Mesothelial cell of epicardium (in vitro differentiated cells): ENCODE measurements at regions not wholly inside any gene's neighbourhood (a gene's known extent, or its start where the extent isn't known, plus 50 kb on each side); places are given as distances from the start of the nearest gene placed in this dataset.

ENCODE experiments used
- DNase-seq, 2 experiments: peaks; one replicate each; pipeline ENCODE4 v3.0.0; 2021; ENCODE audit warnings: low spot score in 2 of 2; ENCODE audit not compliant: unreplicated experiment in 2 of 2
- H3K27ac Mint-ChIP-seq: 2 replicates; pipeline ENCODE4 v1.8.0; 2021; ENCODE audit warnings: mixed read lengths
- H3K27me3 Mint-ChIP-seq: 2 replicates; pipeline ENCODE4 v1.8.0; 2021; ENCODE audit warnings: low read depth, mixed read lengths
- H3K36me3 Mint-ChIP-seq: 2 replicates; pipeline ENCODE4 v1.8.0; 2021; ENCODE audit warnings: mixed read lengths
- H3K4me1 Mint-ChIP-seq: 2 replicates; pipeline ENCODE4 v1.8.0; 2021; ENCODE audit warnings: mixed read lengths
- H3K4me3 Mint-ChIP-seq: 2 replicates; pipeline ENCODE4 v1.8.0; 2021; ENCODE audit warnings: mild to moderate bottlenecking, moderate library complexity, mixed read lengths
- H3K9me3 Mint-ChIP-seq: 2 replicates; pipeline ENCODE4 v1.8.0; 2021; ENCODE audit warnings: mixed read lengths
- TF ChIP-seq, protein P1 (sequence below): fragments of 200-600 bp; sonication (generic); IDR thresholded peaks from one replicate; pipeline ENCODE4 v1.5.0; 2021; ENCODE audit warnings: antibody characterized with exemption; ENCODE audit not compliant: unreplicated experiment

DNA sequence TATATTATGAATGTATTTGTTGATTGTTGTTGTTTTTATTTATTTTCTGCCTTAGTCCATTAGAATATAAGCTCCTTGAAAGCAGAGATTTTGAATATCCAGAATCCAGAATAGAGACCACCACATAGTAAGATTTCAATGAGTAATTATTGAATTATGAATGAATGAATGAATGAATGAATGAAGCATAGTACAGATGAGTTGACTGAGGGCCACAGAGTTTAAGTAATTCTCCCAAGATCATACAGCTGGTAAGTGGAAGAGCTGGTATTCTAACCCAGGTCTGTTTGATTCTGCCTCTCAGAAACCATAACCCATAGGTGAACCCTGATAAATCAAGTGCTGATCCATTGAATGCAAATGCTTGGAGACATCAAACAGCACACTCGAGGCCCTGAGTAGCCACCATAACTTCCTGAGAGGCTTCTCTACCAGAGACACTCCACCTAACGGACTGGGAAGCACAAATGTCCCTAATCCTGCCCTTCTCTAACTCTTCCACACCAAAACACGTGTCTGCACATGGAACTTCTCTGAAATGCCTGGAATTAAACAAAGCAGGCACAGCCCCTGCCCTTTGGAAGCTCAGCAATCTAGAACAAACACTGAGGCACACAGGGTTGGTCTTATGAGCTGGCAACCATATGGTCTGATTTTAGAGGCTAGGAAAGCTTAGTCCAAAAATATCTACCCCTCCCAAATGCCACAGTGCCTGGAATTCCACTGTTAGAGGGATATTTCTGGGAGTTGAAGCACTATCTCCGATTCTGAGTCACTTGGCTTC lies 190.1 kb downstream of the FOXO1 start:
- TF ChIP-seq, protein P1, sequence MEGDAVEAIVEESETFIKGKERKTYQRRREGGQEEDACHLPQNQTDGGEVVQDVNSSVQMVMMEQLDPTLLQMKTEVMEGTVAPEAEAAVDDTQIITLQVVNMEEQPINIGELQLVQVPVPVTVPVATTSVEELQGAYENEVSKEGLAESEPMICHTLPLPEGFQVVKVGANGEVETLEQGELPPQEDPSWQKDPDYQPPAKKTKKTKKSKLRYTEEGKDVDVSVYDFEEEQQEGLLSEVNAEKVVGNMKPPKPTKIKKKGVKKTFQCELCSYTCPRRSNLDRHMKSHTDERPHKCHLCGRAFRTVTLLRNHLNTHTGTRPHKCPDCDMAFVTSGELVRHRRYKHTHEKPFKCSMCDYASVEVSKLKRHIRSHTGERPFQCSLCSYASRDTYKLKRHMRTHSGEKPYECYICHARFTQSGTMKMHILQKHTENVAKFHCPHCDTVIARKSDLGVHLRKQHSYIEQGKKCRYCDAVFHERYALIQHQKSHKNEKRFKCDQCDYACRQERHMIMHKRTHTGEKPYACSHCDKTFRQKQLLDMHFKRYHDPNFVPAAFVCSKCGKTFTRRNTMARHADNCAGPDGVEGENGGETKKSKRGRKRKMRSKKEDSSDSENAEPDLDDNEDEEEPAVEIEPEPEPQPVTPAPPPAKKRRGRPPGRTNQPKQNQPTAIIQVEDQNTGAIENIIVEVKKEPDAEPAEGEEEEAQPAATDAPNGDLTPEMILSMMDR, result no peak
- no peak for DNase-seq
- H3K36me3 Mint-ChIP-seq, result no peaks in the 10 kb centered on the region
- no peaks in the 10 kb centered on the region for H3K27me3 Mint-ChIP-seq
- peaks cover 22% of the 10 kb centered on the region for H3K4me1 Mint-ChIP-seq
- no peak overlapping the region for H3K27ac Mint-ChIP-seq
- peaks cover 4% of the 10 kb centered on the region for H3K9me3 Mint-ChIP-seq
- H3K4me3 Mint-ChIP-seq, result no peak overlapping the region

DNA sequence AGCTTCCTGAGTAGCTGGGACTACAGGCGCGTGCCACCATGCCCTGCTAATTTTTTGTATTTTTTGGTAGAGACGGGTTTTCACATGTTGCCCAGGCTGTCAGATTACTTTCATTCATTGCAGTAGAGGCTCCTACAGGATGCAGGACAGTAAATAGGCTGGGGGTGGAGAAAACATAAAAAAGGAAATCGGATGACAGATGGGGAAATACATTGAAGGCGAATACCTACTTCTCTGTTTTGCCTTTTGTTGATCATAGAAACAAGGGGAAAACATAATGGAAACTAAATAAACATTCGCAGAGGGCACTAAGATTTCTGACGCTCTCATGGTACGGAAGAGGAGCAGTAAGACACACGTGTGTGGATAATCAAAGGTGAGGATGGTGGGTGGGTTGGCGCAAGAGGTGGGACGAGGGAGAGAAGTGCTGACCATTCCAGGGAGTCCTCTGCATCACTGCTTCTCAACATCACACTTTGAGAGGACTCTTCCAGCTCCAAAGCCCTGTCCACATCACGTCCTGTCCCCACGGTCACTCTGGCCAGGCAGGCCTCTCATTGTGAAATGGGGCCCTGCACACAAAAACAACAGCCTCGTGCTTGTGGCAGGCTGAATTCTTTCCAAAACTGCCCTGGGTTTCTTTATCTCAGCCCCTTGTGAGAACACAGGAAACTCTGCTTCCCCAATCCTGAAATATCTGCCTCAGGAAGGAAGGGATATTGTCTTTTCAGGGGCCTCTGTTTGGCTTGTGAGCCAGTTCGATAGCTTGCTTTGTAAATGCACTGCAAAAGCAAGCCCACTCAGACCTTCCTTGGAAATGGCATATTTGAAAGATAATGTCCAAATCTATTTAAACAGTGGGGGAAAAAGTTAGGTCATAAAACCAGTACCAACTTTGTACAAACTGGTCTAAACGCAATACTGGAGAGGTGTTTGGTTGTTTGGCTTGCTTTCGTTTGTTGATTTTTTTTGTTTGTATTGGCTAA lies 188.5 kb downstream of the FOXO1 start:
- no peaks in the 10 kb centered on the region for H3K27me3 Mint-ChIP-seq
- no peak overlapping the region for H3K4me3 Mint-ChIP-seq
- TF ChIP-seq, protein P1, result no peak
- H3K27ac Mint-ChIP-seq, result peak overlapping the region; percentile 57
- DNase-seq, result no peak
- no peaks in the 10 kb centered on the region for H3K36me3 Mint-ChIP-seq
- H3K9me3 Mint-ChIP-seq, result peaks cover 3% of the 10 kb centered on the region
- peaks cover 22% of the 10 kb centered on the region for H3K4me1 Mint-ChIP-seq

DNA sequence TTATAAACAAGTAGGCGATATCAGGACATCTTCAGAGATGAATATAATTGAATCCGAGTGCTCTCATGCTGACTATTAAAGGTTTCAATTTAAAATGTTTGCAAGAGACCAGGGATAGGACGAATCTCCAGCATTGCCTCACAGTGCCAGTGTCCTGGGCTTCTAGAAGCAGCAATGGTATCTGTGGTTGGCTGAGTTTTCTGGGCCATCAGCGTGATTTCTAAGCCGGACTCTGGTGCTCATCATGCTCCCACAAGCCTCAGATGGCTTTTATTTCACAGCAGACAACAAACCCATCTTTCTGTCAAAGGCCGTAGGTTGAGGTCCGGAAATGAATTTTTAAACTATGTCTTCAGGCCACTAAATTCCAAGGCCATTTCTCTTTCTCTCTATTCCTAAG lies 187.7 kb downstream of the FOXO1 start:
- TF ChIP-seq, protein P1, result no peak
- Mint-ChIP-seq H3K27ac (no peak overlapping the region), H3K36me3 (no peaks in the 10 kb centered on the region), H3K27me3 (no peaks in the 10 kb centered on the region), H3K4me1 (peaks cover 22% of the 10 kb centered on the region), H3K4me3 (no peak overlapping the region), H3K9me3 (peaks cover 3% of the 10 kb centered on the region)
- no peak for DNase-seq

DNA sequence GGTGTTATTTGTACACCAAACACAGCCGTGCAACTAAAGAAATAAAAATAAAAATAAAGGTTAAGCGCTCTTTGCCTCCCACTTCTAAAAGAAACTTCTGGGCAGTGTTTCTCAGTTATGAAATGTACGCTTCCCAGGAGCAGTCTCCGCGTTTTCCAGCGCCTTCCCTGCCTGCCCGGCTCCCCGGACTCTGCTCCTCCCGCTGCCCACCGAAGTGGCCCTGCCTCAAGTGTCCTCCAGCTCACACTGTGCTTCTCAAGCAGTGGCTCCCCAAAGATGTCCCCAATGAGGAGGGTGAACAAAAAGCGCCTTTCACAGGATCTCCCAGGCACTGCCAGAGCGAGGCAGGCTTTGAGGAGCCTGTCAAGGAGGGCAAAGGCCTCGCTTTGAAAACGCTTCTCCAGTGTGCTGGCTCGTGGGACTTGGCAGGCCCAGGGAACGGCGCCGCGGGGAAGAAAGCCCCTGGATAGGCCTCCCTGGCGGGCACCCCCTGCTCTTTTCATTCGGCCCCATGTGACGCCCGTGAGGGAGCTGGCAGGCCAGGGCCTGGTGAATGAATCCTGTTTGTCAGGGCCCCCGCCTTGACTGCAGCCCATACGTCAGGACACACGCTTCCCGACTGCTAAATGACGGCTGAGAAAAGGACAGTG lies 187.1 kb downstream of the FOXO1 start:
- H3K9me3 Mint-ChIP-seq, result peaks cover 3% of the 10 kb centered on the region

More for the DNA sequence above, 187.1 kb downstream of the FOXO1 start:
- Mint-ChIP-seq H3K4me1 (peaks cover 22% of the 10 kb centered on the region), H3K4me3 (no peak overlapping the region), H3K27me3 (no peaks in the 10 kb centered on the region), H3K36me3 (no peaks in the 10 kb centered on the region), H3K27ac (no peak overlapping the region)
- DNase-seq, result no peak
- TF ChIP-seq, protein P1, result no peak
